GM21515 (cell line): ENCODE measurements at regions not wholly inside any gene's neighbourhood (a gene's known extent, or its start where the extent isn't known, plus 50 kb on each side); places are given as distances from the start of the nearest gene placed in this dataset.

ENCODE experiments used
- ATAC-seq: cut with Tn5 transposase; IDR thresholded peaks from one replicate; pipeline ENCODE4 v1.9.1; 2021; ENCODE audit not compliant: unreplicated experiment

GRCh38 chr1:239725371-239725770, 339.0 kb downstream of the CHRM3 start:
- no peak for ATAC-seq

- ATAC-seq = no peak
Observed at GRCh38 chr1:239725933-239726332, 339.6 kb downstream of the CHRM3 start.

GRCh38 chr1:239730378-239730777, 344.0 kb downstream of the CHRM3 start:
- ATAC-seq = no peak

- no peak for ATAC-seq
Observed at GRCh38 chr1:239731082-239731748, 344.8 kb downstream of the CHRM3 start.

GRCh38 chr1:239732770-239733169, 346.4 kb downstream of the CHRM3 start:
- no peak for ATAC-seq

GRCh38 chr1:239733995-239734394, 347.6 kb downstream of the CHRM3 start:
- ATAC-seq = no peak

- ATAC-seq = no peak
Observed at GRCh38 chr1:239735111-239735510, 348.7 kb downstream of the CHRM3 start.

GRCh38 chr1:239736479-239736878, 350.1 kb downstream of the CHRM3 start:
- no peak for ATAC-seq

- no peak for ATAC-seq
Observed at GRCh38 chr1:239739375-239739774, 352.3 kb upstream of the FMN2 start.

- ATAC-seq = no peak
Observed at GRCh38 chr1:239739919-239740318, 351.8 kb upstream of the FMN2 start.

- no peak for ATAC-seq
Observed at GRCh38 chr1:239742416-239743109, 349.1 kb upstream of the FMN2 start.

- ATAC-seq = no peak
Observed at GRCh38 chr1:239744851-239745250, 346.8 kb upstream of the FMN2 start.

GRCh38 chr1:239755107-239755912, 336.4 kb upstream of the FMN2 start:
- ATAC-seq = no peak

GRCh38 chr1:239757716-239758115, 334.0 kb upstream of the FMN2 start:
- ATAC-seq = no peak

GRCh38 chr1:239758756-239759155, 332.9 kb upstream of the FMN2 start:
- no peak for ATAC-seq

- ATAC-seq = no peak
Observed at GRCh38 chr1:239761509-239761908, 330.2 kb upstream of the FMN2 start.

GRCh38 chr1:239763850-239764249, 327.8 kb upstream of the FMN2 start:
- no peak for ATAC-seq

- ATAC-seq = no peak
Observed at GRCh38 chr1:239764546-239764945, 327.1 kb upstream of the FMN2 start.

GRCh38 chr1:239765163-239765562, 326.5 kb upstream of the FMN2 start:
- ATAC-seq = no peak

- no peak for ATAC-seq
Observed at GRCh38 chr1:239771550-239771949, 320.1 kb upstream of the FMN2 start.

- ATAC-seq = no peak
Observed at GRCh38 chr1:239772446-239772845, 319.2 kb upstream of the FMN2 start.

GRCh38 chr1:239775466-239775865, 316.2 kb upstream of the FMN2 start:
- no peak for ATAC-seq
